GM18520 (cell line): ENCODE measurements at regions not wholly inside any gene's neighbourhood (a gene's known extent, or its start where the extent isn't known, plus 50 kb on each side); places are given as distances from the start of the nearest gene placed in this dataset.

Source experiments
- ATAC-seq: cut with Tn5 transposase; IDR thresholded peaks from one replicate; pipeline ENCODE4 v1.9.1; 2021; ENCODE audit not compliant: unreplicated experiment

DNA sequence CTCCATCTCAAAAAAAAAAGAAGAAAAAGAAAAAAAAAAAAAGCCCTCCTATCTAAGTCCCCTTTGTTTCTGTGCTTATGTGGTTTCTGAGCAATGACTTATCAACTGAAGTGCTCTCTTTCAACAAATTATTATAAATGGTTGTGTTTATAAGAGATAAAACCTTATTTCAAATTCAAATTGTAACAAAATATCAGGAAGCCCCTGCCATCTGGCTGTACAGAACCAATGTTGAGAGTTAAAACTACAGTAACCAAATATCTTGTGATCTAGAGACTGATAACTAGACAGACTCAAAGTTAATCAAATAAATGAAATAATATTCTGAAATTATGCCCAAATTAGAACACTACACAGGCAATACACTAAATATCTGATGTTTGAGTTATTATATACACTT lies 143.0 kb upstream of the CPNE8 start:
- no peak for ATAC-seq

DNA sequence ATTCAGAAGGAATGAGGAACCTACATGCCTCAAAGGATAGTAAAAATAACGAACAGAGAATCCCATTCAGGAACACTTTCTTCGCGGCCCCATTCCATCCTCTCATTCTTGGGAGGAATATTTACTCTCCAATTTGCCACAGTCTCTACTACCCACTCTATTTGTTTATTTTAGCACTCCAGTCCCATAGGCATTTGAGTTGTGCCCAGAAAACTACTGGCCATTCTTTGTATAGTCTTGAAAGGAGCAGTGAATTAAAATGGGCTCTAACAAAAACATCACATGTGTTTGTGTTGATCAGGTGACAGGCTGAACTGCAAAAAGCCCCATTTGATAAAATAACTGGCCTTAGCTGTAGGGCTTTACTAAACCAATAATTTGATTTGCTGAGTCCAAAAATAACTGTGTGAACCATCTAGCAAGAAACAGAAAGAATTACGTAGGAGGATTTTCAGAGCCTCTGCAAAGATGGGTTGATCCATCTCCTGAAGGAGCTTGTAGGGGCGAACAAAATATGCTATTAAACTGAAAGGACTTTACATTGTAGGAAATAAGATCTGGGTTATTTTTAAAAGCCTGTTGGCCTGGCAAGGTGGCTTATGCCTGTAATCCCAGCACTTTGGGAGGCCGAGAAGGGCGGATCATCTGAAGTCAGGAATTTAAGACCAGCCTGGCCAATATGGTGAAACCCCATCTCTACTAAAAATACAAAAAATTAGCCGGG lies 142.3 kb upstream of the CPNE8 start:
- no peak for ATAC-seq

DNA sequence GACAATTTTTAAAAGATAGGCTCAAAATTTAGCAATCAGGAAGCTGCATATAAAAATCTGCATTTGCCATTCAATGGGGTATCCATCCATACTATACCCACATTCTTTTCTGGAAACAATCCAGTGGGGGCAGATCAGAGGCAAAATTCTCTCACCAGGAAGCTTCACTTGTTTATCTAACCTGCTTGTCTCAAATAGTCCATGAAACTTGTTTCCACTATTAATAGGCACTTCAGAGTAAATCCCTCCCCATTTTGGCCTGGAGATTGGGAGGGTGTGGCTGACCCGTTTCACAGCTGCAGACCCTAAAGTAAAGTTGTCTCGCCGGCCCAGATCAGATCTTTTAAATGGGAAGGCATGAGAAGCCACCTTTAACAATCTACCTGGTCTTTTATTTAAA lies 139.4 kb upstream of the CPNE8 start:
- ATAC-seq, result no peak

- ATAC-seq, result no peak
Measured at GRCh38 chr12:39043424-39043822, 138.0 kb upstream of the CPNE8 start.

DNA sequence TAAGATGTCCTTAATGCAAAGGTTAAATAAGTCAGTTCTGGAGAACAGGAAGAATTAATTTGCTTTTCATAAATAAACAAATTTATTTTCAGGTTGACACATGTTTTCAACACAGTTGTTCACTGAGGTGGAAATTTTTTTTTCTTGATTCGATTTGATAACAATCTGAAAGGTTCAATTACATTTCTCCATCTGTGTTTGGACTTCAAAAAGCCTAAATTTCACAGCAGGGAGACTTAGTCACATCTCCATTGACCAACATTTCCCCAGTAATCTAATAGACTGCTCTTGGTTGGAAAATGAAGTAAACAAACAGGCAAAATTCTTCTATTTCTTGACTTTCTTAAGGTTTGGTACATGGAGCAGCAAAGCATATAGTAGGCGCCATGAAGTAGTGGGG lies 134.9 kb upstream of the CPNE8 start:
- ATAC-seq, result no peak

DNA sequence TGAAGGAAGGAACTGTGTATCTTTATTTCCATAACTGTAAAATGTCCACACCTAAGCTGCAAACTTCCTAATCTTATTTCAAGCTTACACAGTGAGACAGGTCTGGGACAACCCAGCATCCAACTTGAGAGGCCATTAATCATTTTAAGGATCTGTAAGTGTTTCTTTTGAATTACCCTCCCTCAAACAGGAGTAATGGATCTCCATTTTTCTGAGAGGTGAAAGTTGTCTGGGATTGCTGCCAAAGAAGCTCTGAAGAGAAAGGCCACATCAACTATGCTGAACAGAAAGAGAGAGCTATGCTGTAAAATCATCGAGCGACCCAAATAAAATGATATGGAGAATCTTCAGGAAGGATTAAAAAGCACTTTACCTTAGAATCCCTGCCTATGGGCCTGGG lies 131.7 kb upstream of the CPNE8 start:
- no peak for ATAC-seq

DNA sequence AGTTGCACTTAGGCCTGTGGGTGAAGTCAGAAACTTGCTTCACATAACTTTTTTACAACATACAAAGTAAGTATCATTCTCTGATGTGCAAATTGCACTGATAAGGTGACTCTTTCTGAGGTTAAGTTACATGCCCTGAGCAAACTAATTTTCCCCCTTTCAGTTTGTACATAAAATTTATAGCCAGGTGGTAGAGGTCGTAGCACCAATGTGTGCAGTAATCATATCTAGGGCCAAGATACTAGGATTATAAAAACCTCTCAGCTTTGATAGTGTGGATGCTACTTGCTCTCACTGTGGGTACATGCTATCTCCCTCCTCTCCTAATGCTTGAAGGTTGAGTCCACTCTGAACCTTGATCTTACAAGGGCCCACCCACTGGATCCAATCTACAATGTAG lies 130.7 kb upstream of the CPNE8 start:
- ATAC-seq, result no peak

GRCh38 chr12:39033782-39034181 lies 128.4 kb upstream of the CPNE8 start:
- ATAC-seq, result no peak

DNA sequence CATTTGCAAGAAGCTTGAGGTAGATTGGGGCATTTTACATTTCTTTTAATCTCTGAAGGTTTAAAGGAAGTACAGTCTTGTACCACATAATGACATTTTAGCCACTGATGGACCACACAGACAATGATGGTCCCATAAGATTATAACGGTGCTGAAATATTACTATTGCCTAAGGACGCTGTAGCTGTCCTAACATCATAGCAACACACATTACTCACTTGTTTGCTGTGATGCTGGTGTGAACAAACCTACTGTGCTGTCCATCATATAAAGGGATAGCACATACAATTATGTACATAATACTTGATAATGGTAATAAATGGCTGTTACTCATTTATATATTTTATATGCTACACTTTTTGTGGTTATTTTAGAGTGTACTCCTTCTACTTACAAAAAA lies 127.1 kb upstream of the CPNE8 start:
- no peak for ATAC-seq

DNA sequence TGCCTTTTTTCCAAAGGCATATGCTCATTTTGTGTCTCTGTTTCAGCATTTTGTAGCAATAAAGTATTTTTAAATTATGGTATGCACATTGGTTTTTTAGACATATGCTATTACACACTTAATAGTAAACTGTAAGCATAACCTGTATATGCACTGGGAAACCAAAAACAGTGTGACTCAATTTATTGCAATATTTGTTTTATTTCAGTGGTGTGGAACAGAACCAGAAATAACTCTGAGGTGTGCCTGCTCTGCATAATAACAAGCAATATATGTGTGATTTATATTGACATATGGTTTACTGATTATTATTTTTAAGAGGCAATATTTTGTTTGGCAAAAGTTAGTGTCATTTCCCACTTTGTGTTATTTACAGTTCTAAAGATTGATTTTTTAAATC lies 126.6 kb upstream of the CPNE8 start:
- no peak for ATAC-seq

- no peak for ATAC-seq
Measured at GRCh38 chr12:39028382-39028781, 123.0 kb upstream of the CPNE8 start.

DNA sequence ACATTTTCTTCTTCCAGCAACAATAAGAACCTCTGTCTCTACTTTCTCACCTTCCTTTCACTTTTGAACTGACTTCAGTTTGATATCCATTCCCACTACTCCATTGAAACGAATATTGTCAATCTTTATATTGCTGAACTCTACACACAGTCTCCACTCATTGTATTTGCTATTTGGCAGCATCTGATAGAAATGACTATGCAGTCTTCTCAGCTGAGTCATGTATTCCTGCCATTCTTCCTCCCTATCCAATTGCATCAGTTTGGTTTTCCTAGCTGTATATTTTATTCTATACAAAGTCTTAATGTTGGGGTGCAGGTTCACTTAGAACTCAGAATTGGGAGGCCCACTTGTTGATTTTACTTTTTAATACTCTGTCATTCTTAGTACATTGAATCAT lies 107.5 kb upstream of the CPNE8 start:
- ATAC-seq, result no peak

DNA sequence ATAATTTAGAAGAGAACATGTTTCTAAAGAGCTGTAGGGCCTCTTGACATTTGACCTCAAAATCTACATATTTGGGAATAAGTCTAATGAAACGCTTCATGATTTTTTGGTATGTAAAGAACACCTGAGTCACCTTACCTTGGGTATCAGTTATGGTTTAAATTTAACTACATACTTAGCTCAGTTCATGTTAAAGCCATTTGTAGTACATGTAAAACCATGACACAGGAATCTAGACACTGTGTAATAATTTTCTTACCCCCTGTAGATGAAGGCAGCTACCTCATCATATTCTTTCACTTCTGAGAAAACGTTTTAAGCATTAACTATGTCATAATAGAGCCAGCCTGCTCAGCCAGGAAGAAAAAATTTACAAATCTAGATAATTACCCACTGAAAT lies 105.8 kb upstream of the CPNE8 start:
- no peak for ATAC-seq

DNA sequence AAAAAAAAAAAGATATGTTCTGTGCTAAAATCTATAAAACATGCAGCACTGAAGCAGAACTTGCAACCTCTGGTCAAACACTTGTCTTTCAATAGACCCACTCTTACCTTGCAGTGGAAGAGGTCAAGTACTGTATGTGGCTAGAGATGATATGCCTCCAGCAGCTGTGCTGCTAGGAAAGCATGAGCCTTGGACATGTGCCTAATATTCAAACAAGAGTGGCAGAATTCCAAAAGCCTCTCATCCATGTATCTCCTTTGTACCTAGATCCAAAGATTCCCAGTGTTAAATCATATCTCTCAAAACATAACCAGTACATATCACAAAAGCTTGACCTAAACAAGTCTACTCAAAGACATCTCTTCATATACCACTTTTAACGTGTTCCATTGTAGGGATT lies 105.0 kb upstream of the CPNE8 start:
- ATAC-seq, result no peak

DNA sequence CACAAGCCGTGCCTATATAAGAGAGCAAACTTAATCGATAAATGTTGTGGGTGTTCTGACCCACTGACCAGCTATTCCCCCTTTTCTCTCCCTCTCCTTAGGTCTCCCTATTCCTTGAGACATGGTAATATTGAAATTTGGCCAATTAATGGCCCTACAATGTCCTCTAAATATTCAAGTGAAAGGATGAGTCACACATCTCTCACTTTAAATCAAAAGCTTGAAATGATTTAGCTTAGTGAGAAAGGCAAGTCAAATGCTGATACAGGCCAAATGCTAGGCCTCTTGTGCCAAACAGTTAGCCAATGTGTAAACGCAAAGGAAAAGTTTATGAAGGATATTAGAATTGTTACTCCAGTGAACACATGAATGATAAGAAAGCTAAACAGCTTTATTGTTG lies 102.2 kb upstream of the CPNE8 start:
- no peak for ATAC-seq

- ATAC-seq, result no peak
Measured at GRCh38 chr12:39006286-39006685, 100.9 kb upstream of the CPNE8 start.

DNA sequence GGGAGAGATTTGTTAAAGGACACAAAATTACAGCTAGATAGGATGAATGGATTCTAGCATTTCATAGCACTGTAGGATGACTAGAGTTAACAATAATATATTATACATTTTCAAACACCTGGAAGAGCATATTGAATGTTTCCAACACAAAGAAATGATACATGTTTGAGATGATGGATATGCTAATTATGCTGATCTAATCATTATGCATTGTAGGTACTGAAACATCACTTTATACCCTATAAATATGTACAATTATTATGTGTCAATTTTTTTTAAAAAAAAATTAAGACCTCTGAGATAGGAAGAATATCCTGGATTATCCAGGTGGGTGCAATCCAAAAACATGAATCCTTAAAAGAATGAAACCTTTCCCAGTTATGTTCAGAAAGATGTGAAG lies 100.3 kb upstream of the CPNE8 start:
- ATAC-seq, result no peak

DNA sequence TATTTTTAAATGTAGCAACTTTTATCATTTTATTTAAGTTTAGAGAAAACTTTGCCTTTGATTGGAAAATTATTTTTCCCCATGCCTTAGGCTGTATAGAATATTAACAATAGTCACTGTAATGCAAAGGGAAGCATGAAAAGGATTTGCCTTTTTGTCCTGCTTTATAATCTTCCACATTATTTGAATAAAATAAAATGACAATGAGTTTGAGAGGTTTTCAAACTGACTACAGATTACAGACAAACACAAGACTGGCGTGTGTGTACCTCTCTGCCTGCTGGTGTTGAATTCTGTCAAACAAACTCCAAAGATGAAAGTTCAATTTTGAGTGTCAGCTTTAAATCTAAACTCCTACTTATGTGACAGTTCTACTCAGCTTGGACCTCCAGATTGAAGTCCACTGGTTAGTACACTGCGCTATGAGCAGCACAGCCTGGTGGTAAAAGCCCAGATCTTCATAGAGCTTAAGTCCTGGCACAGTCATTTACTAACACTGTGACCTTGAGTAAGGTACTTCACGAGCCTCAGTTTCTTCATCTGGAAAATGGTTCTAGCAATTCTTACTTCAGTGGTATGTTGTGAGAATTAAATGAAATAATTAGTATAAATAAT lies 98.3 kb upstream of the CPNE8 start:
- no peak for ATAC-seq

- ATAC-seq, result no peak
Measured at GRCh38 chr12:39000370-39000769, 95.0 kb upstream of the CPNE8 start.

- no peak for ATAC-seq
Measured at GRCh38 chr12:38998887-38999482, 93.6 kb upstream of the CPNE8 start.

- no peak for ATAC-seq
Measured at GRCh38 chr12:38995249-38995648, 89.9 kb upstream of the CPNE8 start.

DNA sequence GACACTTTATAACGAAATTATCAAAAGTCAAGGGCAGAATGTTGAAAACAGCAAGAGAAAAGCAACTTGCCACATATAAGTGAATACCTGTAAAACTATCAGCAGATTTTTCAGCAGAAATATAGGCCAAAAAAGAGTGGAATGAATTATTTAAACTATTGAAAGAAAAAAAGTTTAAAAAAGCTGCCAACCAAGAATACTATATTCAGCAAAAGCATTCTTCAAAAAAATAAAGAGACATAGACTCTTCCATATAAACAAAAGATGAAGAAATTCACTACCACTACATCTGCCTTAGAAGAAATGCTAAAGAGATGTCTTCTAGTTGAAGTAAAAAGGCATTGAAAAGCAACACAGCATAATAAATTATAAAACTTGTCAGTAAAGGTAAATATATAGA lies 80.6 kb upstream of the CPNE8 start:
- ATAC-seq, result no peak

DNA sequence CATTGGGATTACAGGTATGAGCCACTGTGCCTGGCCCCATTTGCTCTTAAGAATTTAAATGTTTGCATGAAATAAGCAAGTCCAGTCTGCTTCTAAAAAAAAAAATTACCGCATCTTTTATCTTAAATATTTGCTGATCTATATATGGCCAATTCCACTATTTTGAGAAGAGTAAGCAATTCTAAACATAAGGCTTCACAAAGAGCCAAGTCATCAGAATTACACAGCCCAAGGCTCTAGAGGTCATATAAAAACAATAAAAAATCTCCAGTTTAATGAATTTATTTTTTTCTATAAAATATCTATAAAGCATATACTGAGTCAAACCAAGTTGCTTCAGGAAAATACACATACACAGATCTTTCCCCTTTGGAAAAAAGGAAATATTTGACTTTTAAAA lies 79.0 kb upstream of the CPNE8 start:
- no peak for ATAC-seq
